ENCODE measurements at regions not wholly inside any gene's neighbourhood (a gene's known extent, or its start where the extent isn't known, plus 50 kb on each side); places are given as distances from the start of the nearest gene placed in this dataset.

DNA sequence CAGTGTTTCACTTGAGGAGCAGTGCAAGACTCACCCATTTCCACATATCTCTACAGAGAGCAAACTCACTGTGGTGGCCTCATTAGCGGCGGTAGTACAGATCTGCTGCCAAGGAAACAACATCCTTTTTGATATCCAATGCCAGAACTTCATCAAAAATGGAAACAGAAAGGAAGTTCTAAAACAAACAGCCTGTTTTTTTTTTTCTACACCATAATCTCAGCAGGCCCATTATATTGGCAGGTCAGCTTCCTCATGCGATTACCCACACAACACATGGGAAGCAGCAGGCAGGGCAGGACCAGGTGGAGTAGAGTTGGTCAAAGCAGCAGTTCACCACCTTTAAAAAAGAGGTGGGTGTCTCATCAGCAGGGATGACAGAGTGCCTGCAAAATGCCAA lies 678.9 kb upstream of the CELF4 start:
- no peak for ATAC-seq (ENCODE audit: insufficient number of reproducible peaks, low FRiP score, low read depth)
- TF ChIP-seq, protein P1, sequence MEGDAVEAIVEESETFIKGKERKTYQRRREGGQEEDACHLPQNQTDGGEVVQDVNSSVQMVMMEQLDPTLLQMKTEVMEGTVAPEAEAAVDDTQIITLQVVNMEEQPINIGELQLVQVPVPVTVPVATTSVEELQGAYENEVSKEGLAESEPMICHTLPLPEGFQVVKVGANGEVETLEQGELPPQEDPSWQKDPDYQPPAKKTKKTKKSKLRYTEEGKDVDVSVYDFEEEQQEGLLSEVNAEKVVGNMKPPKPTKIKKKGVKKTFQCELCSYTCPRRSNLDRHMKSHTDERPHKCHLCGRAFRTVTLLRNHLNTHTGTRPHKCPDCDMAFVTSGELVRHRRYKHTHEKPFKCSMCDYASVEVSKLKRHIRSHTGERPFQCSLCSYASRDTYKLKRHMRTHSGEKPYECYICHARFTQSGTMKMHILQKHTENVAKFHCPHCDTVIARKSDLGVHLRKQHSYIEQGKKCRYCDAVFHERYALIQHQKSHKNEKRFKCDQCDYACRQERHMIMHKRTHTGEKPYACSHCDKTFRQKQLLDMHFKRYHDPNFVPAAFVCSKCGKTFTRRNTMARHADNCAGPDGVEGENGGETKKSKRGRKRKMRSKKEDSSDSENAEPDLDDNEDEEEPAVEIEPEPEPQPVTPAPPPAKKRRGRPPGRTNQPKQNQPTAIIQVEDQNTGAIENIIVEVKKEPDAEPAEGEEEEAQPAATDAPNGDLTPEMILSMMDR (IDR thresholded peaks at IDR 0.05) = no peak

DNA sequence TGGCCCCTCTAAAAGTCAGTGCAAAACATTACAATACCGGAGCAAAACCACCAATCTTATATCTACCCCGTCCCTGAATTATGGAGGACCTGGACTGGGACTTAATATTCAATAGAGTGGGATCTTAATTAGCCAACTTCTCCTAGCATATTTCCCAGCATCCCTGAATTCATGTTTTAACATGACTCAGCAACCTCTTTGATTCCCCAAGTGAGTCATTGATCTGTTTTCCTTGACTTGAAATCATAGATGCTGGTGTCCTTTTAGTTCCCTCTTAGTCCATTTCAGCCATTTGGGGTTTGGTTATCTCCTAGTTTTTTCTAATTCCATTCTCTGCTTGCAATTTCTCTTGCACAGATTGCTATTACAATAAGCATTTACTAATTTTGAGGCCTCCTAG lies 677.7 kb upstream of the CELF4 start:
- Histone ChIP-seq H3K4me1 (ENCODE audit: control insufficient read depth in 1 of 2, low read depth in 2 of 2) (no peaks in the 10 kb centered on the region), H3K9me3 (no peaks in the 10 kb centered on the region), H3K4me3 (no peak overlapping the region), H3K27ac (no peak overlapping the region), H3K36me3 (no peaks in the 10 kb centered on the region), H3K27me3 (replicated peaks; ENCODE audit: insufficient read depth) (no peaks in the 10 kb centered on the region)
- TF ChIP-seq, protein P1 (IDR thresholded peaks at IDR 0.05) = no peak
- no peak for ATAC-seq (ENCODE audit: insufficient number of reproducible peaks, low FRiP score, low read depth)
- no peak for DNase-seq (ENCODE audit: low spot score)

More for the DNA sequence above, 678.9 kb upstream of the CELF4 start:
- H3K27ac ChIP-seq = no peak overlapping the region
- no peak overlapping the region for H3K4me3 ChIP-seq
- H3K4me1 ChIP-seq (ENCODE audit: control insufficient read depth in 1 of 2, low read depth in 2 of 2) = no peaks in the 10 kb centered on the region
- H3K9me3 ChIP-seq = no peaks in the 10 kb centered on the region
- no peaks in the 10 kb centered on the region for H3K36me3 ChIP-seq
- DNase-seq (ENCODE audit: low spot score) = no peak
- no peaks in the 10 kb centered on the region for H3K27me3 ChIP-seq (replicated peaks; ENCODE audit: insufficient read depth)

DNA sequence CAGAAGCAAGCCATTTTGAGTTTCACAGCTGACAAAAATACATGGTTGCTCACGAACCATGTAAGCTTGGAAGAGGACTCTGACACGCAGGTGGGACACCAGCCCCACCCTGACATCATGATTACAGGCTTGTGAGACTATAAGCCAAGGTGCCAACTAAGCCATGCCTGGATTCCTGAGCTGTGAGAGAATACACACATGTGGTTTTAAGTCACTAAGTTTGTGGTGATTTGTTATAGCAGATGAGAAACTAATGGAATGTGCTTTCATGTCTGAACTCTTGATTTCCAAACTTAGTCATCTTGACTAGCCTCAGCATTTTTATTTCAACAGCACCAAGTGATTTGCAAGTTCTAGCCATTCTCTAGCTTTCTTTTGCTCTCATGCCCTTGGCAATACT lies 676.1 kb upstream of the CELF4 start:
- Histone ChIP-seq H3K4me3 (no peak overlapping the region), H3K9me3 (no peaks in the 10 kb centered on the region), H3K27ac (no peak overlapping the region), H3K4me1 (ENCODE audit: control insufficient read depth in 1 of 2, low read depth in 2 of 2) (no peaks in the 10 kb centered on the region), H3K27me3 (replicated peaks; ENCODE audit: insufficient read depth) (no peaks in the 10 kb centered on the region), H3K36me3 (no peaks in the 10 kb centered on the region)
- DNase-seq (ENCODE audit: low spot score) (no peak), ATAC-seq (ENCODE audit: insufficient number of reproducible peaks, low FRiP score, low read depth) (no peak)
- TF ChIP-seq, protein P1 (IDR thresholded peaks at IDR 0.05) = no peak

DNA sequence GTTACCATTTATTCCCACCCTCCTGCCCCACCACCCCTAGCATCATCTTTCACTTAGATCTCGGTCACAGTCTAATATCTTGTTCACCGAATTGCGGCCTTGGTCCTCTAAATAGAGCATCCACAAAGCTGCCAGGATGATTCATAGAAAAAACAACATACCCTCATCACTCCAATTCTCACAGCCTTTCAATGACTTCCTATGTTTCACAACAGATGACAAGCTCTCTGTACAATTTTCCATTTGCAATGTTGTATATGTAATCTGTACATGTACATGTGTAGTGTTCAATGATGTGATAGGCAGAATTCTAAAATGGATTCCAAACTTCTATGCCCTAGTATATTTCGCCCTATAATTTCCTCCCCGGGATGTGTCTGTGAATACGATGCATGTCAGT lies 675.6 kb upstream of the CELF4 start:
- no peaks in the 10 kb centered on the region for H3K27me3 ChIP-seq (replicated peaks; ENCODE audit: insufficient read depth)
- H3K36me3 ChIP-seq = no peaks in the 10 kb centered on the region
- TF ChIP-seq, protein P1 (IDR thresholded peaks at IDR 0.05) = no peak
- H3K4me1 ChIP-seq (ENCODE audit: control insufficient read depth in 1 of 2, low read depth in 2 of 2) = no peaks in the 10 kb centered on the region
- ATAC-seq (ENCODE audit: insufficient number of reproducible peaks, low FRiP score, low read depth) = no peak
- no peak for DNase-seq (ENCODE audit: low spot score)
- H3K9me3 ChIP-seq = no peaks in the 10 kb centered on the region
- H3K27ac ChIP-seq = no peak overlapping the region
- H3K4me3 ChIP-seq = no peak overlapping the region

DNA sequence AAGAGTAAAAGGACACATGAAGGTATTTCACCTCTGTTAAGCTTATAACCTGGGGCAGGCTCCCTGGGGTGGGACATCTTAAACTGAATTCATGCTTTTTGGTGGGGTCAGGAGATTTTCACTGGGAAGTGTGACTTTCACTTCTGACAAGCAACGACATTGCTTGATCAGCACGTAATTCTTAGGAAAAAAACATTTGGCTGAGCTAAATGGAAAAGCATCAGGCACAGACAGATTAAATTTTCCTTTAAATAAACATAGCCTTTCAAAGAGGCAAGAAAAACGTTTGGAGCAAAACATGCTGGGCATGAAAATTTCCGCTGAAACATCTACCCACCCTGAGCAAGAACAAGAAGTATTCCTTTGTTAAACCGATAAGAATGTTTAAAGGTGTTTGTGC lies 674.0 kb upstream of the CELF4 start:
- no peaks in the 10 kb centered on the region for H3K4me1 ChIP-seq (ENCODE audit: control insufficient read depth in 1 of 2, low read depth in 2 of 2)
- H3K4me3 ChIP-seq = no peak overlapping the region
- H3K36me3 ChIP-seq = no peaks in the 10 kb centered on the region
- no peaks in the 10 kb centered on the region for H3K9me3 ChIP-seq
- no peak for ATAC-seq (ENCODE audit: insufficient number of reproducible peaks, low FRiP score, low read depth)
- H3K27ac ChIP-seq = no peak overlapping the region
- no peak for DNase-seq (ENCODE audit: low spot score)
- H3K27me3 ChIP-seq (replicated peaks; ENCODE audit: insufficient read depth) = no peaks in the 10 kb centered on the region
- TF ChIP-seq, protein P1 (IDR thresholded peaks at IDR 0.05) = no peak
